Prostate gland (tissue), 2 donors: ENCODE measurements at regions not wholly inside any gene's neighbourhood (a gene's known extent, or its start where the extent isn't known, plus 50 kb on each side); places are given as distances from the start of the nearest gene placed in this dataset.

Experiments
- DNase-seq: peaks from one replicate; pipeline ENCODE4 v3.0.0-alpha.2; 2019; ENCODE audit warnings: low spot score
- H3K27ac ChIP-seq, 2 donors: fragments of 200-600 bp; sonication (generic); 2 replicates each; pipeline ENCODE4 v1.5.1; 2017 to 2019
- H3K27me3 ChIP-seq: fragments of 200-600 bp; sonication (generic); replicated peaks from 2 replicates; pipeline ENCODE4 v1.5.1; 2019; ENCODE audit not compliant: insufficient read depth
- H3K36me3 ChIP-seq, 2 donors: fragments of 200-600 bp; sonication (generic); 1 replicate in 1 of 2; 2 replicates in 1 of 2; pipeline versions ENCODE4 v1.5.1 to v1.8.1; 2017 to 2019
- H3K4me1 ChIP-seq: fragments of 200-600 bp; sonication (generic); replicated peaks from 2 replicates; pipeline ENCODE4 v1.5.1; 2019
- H3K4me3 ChIP-seq, 2 donors: fragments of 200-600 bp; sonication (generic); 2 replicates each; pipeline ENCODE4 v1.5.1; 2017 to 2019
- H3K9me3 ChIP-seq: fragments of 200-600 bp; sonication (generic); 2 replicates; pipeline ENCODE4 v1.5.1; 2017
- POLR2A ChIP-seq: fragments of 450-650 bp; IDR thresholded peaks from one replicate; pipeline ENCODE4 v1.6.1; 2016; ENCODE audit warnings: antibody characterized with exemption, mild to moderate bottlenecking
- POLR2AphosphoS5 ChIP-seq: sonication (generic); formaldehyde crosslinking; IDR thresholded peaks from one replicate; pipeline ENCODE4 v1.6.1; 2017; ENCODE audit warnings: antibody characterized with exemption
- WGBS: methylation state at CpG from one replicate; pipeline ENCODE4 v1.1.5; 2018; 5-methylcytosine and 5-hydroxymethylcytosine counted together
- intact Hi-C: fragments of 100-400 bp; cut with DNase I; formaldehyde crosslinking; loops from one replicate; pipeline ENCODE4 v1.14.2; 2022
- TF ChIP-seq, protein P1 (sequence below), 4 experiments: fragments of 200-600 bp in 2 of 4; fragments of 450-650 bp in 2 of 4; sonication (generic) in 2 of 4; IDR thresholded peaks; 1 replicate in 3 of 4; 2 replicates in 1 of 4; pipeline ENCODE4 v1.5.1; 2016 to 2019; ENCODE audit warnings: antibody characterized with exemption in 4 of 4, mild to moderate bottlenecking in 2 of 4, moderate library complexity in 2 of 4

DNA sequence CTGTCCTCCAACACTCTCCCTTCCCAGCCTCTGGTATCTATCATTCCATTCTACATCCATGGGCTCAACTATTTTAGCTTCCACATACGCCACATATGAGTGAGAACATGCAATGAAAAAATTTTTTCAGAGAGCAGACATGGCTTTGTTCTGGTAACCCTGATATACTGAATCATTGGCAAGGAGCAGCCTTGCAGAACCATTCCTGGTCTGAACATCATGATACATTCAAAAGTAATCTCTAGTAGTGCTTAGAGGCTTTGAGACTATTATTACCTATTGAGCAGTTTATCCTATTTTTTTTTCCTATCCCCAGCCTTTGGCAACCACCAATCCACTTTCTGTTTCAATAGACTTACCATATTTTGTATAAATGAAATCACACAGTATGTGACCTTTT is 393.1 kb upstream of the KCNH7 start:
- H3K9me3 ChIP-seq = no peaks in the 10 kb centered on the region
- no peaks in the 10 kb centered on the region for H3K27me3 ChIP-seq
- no peak for TF ChIP-seq POLR2AphosphoS5
- TF ChIP-seq POLR2A = no peak
- TF ChIP-seq, protein P1, sequence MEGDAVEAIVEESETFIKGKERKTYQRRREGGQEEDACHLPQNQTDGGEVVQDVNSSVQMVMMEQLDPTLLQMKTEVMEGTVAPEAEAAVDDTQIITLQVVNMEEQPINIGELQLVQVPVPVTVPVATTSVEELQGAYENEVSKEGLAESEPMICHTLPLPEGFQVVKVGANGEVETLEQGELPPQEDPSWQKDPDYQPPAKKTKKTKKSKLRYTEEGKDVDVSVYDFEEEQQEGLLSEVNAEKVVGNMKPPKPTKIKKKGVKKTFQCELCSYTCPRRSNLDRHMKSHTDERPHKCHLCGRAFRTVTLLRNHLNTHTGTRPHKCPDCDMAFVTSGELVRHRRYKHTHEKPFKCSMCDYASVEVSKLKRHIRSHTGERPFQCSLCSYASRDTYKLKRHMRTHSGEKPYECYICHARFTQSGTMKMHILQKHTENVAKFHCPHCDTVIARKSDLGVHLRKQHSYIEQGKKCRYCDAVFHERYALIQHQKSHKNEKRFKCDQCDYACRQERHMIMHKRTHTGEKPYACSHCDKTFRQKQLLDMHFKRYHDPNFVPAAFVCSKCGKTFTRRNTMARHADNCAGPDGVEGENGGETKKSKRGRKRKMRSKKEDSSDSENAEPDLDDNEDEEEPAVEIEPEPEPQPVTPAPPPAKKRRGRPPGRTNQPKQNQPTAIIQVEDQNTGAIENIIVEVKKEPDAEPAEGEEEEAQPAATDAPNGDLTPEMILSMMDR (IDR thresholded peaks at IDR 0.05) = no peak
- 100% methylated on average over 1 of the region's 1 CpG for WGBS
- no peaks in the 10 kb centered on the region for H3K36me3 ChIP-seq
- intact Hi-C loops = no loop called here
- H3K4me1 ChIP-seq = no peaks in the 10 kb centered on the region
- no peak overlapping the region for H3K4me3 ChIP-seq
- DNase-seq = no peak
- no peak overlapping the region for H3K27ac ChIP-seq

DNA sequence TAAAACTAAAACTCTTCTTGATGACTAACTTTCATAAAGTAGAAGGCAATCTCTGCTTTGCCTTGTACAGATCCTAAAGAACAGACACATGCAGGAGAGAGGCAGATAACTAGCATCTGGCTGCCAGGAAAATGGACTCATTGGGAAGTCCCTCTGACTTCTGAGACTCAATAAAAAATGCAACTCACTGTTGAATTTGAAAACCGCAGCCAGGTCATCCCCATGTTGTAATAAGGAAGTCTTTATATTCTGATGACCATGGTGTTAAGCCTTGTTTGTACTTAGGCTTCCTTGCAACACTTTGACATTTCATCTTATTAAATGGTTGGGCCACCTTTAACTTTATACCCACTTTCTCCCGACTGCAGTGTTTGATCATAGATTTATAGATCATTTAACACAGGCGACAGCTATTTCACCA is 375.1 kb upstream of the KCNH7 start:
- no peak overlapping the region for H3K27ac ChIP-seq
- H3K36me3 ChIP-seq = no peaks in the 10 kb centered on the region
- no peak for DNase-seq
- H3K4me3 ChIP-seq = no peak overlapping the region
- no peaks in the 10 kb centered on the region for H3K4me1 ChIP-seq
- H3K27me3 ChIP-seq = no peaks in the 10 kb centered on the region
- no peaks in the 10 kb centered on the region for H3K9me3 ChIP-seq
- TF ChIP-seq, protein P1 (IDR thresholded peaks at IDR 0.05) = no peak
- TF ChIP-seq POLR2A (no peak), POLR2AphosphoS5 (no peak)
- intact Hi-C loops = no loop called here
- 51% methylated on average over 3 of the region's 3 CpGs for WGBS

DNA sequence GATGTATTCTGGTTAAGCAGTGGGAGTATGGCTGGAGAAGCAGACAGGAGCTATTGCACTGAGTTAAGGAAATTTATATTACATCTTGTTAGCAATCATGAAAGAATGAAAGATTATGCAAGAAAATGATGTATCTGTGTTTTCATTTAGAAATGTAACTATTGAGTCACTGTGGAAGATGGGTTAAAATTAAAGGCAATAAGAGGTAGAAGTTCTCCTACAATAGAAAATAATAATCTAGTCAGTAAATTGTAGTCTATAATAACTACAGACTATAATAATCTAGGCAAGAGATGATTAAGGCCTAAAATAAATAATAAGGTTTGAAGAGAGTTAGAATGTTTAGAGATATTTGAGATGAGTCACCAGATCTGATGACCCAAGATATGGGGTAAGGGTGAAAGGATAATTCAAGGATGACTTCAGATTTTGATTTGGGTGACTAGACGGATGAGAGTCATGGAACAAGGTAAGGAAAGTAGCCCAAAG is 371.9 kb upstream of the KCNH7 start:
- TF ChIP-seq POLR2AphosphoS5 = no peak
- TF ChIP-seq POLR2A = no peak
- TF ChIP-seq, protein P1 (IDR thresholded peaks at IDR 0.05) = no peak
- 81% methylated on average over 1 of the region's 1 CpG for whole genome bisulfite sequencing
- intact Hi-C loops = no loop called here
- no peak overlapping the region for H3K27ac ChIP-seq
- no peak for DNase-seq
- H3K27me3 ChIP-seq = no peaks in the 10 kb centered on the region
- no peaks in the 10 kb centered on the region for H3K9me3 ChIP-seq
- no peak overlapping the region for H3K4me3 ChIP-seq
- H3K36me3 ChIP-seq = no peaks in the 10 kb centered on the region
- no peaks in the 10 kb centered on the region for H3K4me1 ChIP-seq

DNA sequence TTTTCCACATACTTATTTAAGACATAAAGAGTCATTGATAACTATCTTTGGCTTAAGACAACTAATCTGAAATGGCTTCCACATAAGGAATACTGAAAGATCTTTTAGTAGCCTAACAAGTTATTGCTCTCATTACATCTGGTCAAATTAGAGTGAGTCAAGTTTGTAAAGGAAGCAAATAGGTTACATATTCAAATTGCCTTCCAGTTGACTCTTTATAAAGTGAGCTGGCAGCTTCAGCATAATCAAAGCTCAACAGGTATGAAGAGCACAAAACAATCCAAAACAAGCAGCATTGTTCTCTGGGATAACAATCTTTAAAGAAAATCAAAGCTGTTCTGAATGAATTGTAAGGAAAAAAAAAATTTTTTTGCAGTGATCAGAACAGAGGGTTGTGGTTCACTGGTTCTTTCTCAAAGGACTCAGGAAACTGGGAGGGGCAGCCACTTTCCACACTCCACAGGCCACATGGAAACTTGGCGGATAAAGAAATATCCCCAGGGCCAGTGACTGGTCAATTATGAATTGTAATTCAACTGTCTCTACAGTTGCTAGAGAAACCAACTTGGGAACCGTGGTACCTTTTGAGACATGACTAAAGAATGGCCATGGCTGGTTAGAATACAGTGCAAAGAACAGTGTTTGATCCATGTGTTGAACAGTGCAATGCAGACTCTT is 369.3 kb upstream of the KCNH7 start:
- no peak for DNase-seq
- no peaks in the 10 kb centered on the region for H3K4me1 ChIP-seq
- H3K27me3 ChIP-seq = no peaks in the 10 kb centered on the region
- intact Hi-C loops = no loop called here
- H3K4me3 ChIP-seq = no peak overlapping the region
- H3K27ac ChIP-seq = no peak overlapping the region
- no peak for TF ChIP-seq POLR2AphosphoS5
- TF ChIP-seq, protein P1 (IDR thresholded peaks at IDR 0.05) = no peak
- no peak for TF ChIP-seq POLR2A
- H3K36me3 ChIP-seq = no peaks in the 10 kb centered on the region
- WGBS = 69% methylated on average over 2 of the region's 2 CpGs
- H3K9me3 ChIP-seq = no peaks in the 10 kb centered on the region

DNA sequence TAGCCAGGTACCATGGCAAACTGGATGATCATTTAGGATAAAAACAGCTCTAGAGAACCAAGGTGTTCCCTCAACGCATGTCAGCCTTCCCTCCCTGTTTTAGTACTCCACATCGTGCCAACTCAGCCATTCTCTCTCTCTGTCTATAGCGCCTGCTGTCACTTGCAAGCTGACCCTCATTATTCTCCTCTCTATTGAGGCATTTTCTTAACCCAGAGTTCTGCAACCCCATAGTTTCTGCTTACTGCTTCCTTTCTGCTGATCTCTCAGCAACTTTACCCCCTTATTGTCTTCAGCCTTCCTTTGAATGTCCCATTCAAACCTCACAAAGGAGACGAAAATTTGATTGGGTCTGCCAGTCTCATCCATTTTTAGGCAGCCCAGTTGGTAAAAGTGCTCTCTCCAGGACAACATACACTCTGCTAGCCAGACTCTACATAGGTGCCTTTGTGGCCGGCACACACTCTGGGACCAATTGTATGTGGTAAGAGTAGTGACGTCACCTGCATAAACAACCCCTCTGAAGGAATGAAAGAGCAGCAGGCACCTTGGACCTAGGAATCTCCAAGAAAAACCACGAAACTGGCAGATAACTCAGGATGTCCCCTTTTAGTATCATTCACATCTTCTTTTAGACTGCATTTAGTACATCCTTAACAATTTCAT is 367.2 kb upstream of the KCNH7 start:
- 72% methylated on average over 7 of the region's 7 CpGs for WGBS
- Histone ChIP-seq H3K27me3 (no peaks in the 10 kb centered on the region), H3K4me3 (no peak overlapping the region), H3K4me1 (no peaks in the 10 kb centered on the region), H3K9me3 (no peaks in the 10 kb centered on the region), H3K27ac (no peak overlapping the region), H3K36me3 (no peaks in the 10 kb centered on the region)
- TF ChIP-seq POLR2A (no peak), POLR2AphosphoS5 (no peak)
- TF ChIP-seq, protein P1 (IDR thresholded peaks at IDR 0.05) = no peak
- no peak for DNase-seq
- intact Hi-C loops = no loop called here
